Inflammatory macrophage treated with lipopolysaccharide for 4 hours (primary cell): ENCODE measurements at regions not wholly inside any gene's neighbourhood (a gene's known extent, or its start where the extent isn't known, plus 50 kb on each side); places are given as distances from the start of the nearest gene placed in this dataset.
"Not testable (repeated sequence)": the region's sequence is repeated elsewhere in the genome, so short reads cannot be mapped to it uniquely, and the experiment has no call there.

Experiments
- DNase-seq: peaks from one replicate; pipeline ENCODE4 v3.0.0-alpha.2; 2020

GRCh38 chr19:14328406-14328805 lies 52.8 kb upstream of the ADGRE5 start:
- DNase-seq, result no peak

- DNase-seq, result not testable (repeated sequence)
These were observed 54.2 kb upstream of the ADGRE5 start for GRCh38 chr19:14327061-14327460.

- no peak for DNase-seq
These were observed 55.4 kb upstream of the ADGRE5 start for GRCh38 chr19:14325863-14326262.

- no peak for DNase-seq
These were observed 56.1 kb upstream of the ADGRE5 start for GRCh38 chr19:14325134-14325533.

GRCh38 chr19:14322889-14323463 lies 58.3 kb upstream of the ADGRE5 start:
- no peak for DNase-seq

GRCh38 chr19:14320253-14320652 lies 61.0 kb upstream of the ADGRE5 start:
- DNase-seq, result no peak

- not testable (repeated sequence) for DNase-seq
These were observed 61.5 kb upstream of the ADGRE5 start for GRCh38 chr19:14319720-14320119.

- DNase-seq, result peak; percentile 15
These were observed 62.4 kb upstream of the ADGRE5 start for GRCh38 chr19:14318873-14319272.

GRCh38 chr19:14317157-14317556 lies 64.1 kb upstream of the ADGRE5 start:
- DNase-seq, result no peak

GRCh38 chr19:14315433-14315832 lies 65.8 kb upstream of the ADGRE5 start:
- DNase-seq, result peak; percentile 10

- DNase-seq, result peak; percentile 82
These were observed 71.2 kb upstream of the ADGRE5 start for GRCh38 chr19:14310055-14310454.

- DNase-seq, result no peak
These were observed 75.5 kb upstream of the ADGRE5 start for GRCh38 chr19:14305706-14306105.

GRCh38 chr19:14301150-14301549 lies 80.1 kb upstream of the ADGRE5 start:
- no peak for DNase-seq

- no peak for DNase-seq
These were observed 80.9 kb upstream of the ADGRE5 start for GRCh38 chr19:14300303-14300702.

GRCh38 chr19:14299224-14299827 lies 81.9 kb upstream of the ADGRE5 start:
- not testable (repeated sequence) for DNase-seq

- DNase-seq, result not testable (repeated sequence)
These were observed 83.2 kb upstream of the ADGRE5 start for GRCh38 chr19:14297883-14298576.

- peak; percentile 38 for DNase-seq
These were observed 86.3 kb upstream of the ADGRE5 start for GRCh38 chr19:14294974-14295373.

- DNase-seq, result not testable (repeated sequence)
These were observed 87.5 kb upstream of the ADGRE5 start for GRCh38 chr19:14293816-14294170.

GRCh38 chr19:14293101-14293815 lies 87.3 kb upstream of the ADGRL1 start:
- DNase-seq, result not testable (repeated sequence)

GRCh38 chr19:14289810-14290209 lies 83.8 kb upstream of the ADGRL1 start:
- DNase-seq, result not testable (repeated sequence)

- DNase-seq, result not testable (repeated sequence)
These were observed 81.9 kb upstream of the ADGRL1 start for GRCh38 chr19:14287837-14288236.

GRCh38 chr19:14286594-14286993 lies 80.6 kb upstream of the ADGRL1 start:
- DNase-seq, result not testable (repeated sequence)

GRCh38 chr19:14285726-14286125 lies 79.8 kb upstream of the ADGRL1 start:
- not testable (repeated sequence) for DNase-seq
